NCI-H748 (cell line): ENCODE measurements at regions not wholly inside any gene's neighbourhood (a gene's known extent, or its start where the extent isn't known, plus 50 kb on each side); places are given as distances from the start of the nearest gene placed in this dataset.
A peak's percentile ranks its signal among the peaks of the same experiment; 100 is the strongest.

ENCODE experiments used
- DNase-seq: peaks from one replicate; lab custom pipeline; 2025; ENCODE audit not compliant: unreplicated experiment; lab: John Stamatoyannopoulos, UW

DNA sequence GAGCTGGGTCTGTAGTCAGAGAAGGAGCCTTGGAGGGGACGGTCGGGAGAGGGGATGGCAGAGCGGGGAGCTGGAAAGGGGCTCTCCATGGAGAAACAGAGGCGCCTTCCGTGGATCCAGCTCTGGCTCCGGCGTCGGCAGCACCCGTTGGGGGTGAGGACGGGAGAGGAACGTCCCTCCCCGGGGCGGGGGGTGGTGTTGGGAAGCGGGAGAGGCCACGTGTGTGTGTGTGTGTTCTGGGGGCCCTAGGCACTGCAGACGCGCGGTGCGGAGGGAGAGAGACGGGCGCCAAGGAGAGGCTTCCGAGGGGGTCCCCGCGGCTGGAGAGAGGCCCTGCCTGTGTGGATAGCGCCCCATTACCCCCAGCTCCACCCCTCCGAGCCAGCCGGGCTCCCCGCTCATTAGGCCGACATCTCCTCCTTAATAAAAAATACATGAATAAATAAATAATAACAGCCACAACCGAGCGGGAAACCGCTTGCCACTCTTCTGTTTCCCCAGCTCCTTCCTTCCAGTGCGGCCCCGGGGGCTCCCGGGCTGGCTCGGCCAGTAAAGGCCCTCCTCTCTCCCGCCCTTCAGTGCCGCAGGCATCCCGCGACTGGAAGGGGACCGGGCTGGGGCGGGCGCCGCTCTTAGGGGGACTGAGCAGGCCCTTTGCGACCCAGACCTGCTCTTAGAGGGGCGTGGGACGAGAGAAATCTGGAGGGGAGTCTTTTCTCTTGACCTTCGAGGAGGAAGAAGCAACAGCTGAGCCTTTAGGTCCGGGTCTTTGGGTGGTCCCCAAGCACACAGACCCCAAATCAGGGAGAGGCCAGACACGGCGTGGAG lies 71.3 kb upstream of the ARAP3 start:
- no peak for DNase-seq

DNA sequence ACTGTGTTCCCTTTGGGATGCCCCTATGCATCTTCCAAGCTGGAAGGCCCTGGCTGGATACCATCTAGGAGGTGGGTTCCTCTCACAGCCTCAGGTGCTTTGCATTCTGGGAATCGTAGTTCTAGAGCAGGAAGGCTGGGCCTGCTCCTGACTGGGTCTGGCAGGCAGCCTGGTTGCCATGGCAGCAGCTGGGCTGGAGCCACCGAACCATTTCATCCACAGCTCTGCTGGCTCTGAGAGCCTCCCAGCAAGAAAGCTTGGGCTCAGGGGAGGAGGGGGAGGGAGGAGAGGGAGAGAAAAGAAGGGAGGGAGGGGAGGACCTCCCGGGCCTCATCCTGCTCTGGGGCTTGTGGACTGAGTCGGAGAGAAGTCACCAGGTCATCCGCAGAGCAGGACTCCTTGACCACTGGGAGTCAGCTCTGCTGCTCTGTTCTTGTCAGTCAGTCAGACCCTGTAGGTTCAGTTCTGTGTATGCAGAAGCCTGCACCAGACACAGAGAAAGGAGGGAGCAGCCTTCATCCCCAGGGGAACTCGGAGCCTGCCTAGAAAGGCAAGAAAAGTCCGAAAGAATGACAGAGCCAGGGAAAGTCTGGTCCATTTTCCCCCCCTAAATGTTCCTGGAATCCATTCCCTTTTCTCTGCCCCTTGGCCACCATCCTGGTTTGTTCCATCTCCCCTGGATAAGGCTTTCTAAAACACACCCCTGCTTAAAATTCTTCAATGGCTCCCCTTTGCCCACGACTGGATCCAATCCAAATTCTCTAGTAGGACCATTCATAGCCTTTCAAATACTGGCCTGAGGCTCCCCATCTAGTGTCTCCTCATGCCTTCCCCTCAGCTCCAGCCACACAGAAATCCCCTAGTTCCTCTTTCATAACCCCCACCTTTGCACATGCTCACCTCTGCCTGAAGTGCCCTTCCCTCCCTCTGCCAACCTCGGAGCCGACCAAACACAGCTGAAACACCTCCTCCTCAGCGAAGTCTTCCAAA lies 65.4 kb upstream of the ARAP3 start:
- peak; percentile 92 for DNase-seq

DNA sequence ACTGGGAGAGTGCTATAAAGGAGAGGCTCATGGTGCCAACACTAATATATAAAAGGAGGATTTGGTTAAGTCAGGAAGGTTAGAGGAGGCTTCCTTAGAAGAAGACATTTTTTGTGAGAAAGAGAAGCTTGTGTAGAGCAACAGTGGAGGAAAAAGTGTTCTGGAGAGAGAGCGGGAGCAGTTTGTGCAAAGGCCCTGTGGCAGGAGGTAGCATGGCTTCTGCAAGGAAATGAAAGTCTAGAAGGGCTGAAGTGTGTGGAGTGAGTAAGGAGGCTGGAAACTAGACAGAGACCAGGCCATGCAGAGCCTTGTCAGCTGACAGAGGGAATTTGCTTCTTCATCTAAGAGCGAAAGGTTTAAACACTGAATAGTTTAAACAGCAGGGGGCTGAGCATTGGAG lies 64.4 kb upstream of the ARAP3 start:
- DNase-seq = no peak

DNA sequence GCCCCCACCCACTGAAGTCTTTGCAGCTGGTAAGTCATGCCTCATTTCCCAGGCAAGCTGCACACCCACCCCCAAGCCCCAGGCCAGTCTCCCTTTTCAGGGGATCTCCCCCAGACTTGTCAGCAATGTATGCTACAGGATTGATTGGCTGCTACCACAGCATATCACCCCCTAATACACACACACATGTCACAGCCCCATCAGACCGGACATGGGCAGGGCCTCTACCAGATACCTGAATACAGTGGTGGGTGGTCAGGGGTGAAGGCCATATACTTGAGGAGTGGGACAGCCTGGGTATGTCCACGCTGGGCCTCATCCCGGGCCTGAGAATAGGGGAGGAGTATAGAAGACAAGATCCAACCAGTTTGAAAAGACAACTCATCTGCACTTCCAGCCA lies 63.4 kb upstream of the ARAP3 start:
- DNase-seq = no peak

DNA sequence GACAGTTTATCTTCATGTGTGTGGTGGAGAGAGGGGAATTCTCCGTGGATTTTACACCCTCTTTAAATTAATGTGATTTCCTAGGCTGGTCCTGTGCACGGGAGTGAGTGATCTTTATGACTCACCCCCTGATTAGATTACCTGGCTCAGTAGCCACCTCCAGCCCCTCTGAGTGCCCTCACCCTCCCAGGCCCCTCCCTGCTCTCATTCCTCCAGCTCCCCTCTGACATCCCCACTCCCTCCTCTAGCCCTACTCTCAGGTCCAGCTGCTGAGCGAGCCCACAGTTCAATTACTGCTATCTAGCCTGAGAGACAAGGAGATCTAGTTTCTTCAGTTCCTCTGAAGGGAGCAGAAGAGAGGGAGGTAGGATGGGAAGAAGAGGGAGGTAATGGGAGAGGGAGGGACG lies 61.8 kb upstream of the ARAP3 start:
- peak; percentile 78 for DNase-seq

DNA sequence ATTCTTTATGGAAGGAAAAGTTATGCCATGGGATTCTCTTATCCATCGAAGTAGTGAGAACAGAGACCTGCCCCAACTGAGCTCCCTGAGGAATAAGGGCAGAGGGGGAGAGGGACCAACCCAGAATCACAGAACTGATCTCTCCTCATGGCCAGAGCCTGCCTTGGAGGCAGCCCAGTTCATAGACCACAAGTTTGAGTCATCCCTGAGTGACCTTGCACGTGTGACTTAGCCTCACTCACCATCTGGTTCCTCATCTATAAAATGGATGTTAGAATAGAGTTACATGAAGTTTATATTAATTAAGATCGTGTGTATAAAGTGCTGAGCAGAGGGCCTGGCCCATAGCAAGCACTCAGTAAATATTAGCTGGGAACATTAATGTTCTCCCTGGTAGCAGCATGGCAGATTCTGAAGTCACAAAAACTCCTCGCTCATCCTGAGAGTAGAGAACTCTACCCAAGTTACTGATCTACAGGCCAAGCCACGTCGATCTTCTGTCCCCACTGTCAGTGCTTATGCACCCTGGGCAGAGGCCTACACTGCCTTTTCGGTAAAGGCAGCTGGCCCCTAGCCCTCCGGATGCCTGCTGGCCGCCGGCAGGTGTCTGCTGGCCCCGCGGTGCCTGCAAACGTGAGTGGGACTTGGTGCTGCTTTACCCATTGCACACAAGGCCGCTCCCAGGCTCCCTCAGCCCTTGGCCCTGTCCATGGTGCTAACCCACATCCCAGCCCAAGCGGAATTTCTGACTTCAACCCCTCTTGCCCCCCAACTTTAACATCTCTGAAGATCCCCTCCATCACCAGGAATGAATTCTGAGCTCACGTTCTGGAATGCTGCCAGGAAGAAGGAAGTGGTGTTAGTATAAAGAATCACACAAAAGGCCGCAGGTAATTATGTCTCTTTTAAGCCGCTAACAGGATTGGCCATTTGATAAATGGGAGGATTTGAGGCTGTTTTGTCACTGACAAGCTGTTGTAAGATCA lies 61.1 kb upstream of the ARAP3 start:
- DNase-seq = peak; percentile 81

DNA sequence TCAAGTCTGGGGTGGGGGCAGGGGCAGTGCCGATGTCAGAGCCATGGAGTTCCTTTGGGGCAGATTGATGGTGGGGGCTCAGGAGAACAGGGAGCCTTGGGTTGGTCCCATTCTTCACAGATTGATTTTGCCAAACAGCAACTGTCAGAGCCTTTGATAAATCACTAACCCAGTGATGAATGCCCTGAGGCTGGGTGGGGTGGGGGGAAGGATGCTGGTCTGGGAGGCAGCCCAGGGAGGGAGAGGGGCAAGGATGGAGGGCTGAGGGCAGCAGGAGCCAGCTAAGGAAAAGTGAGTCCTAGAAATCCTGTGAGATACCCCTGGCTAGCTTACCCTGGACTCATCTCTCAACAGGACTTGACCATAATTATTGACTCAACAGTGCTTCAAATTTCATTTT lies 60.1 kb upstream of the ARAP3 start:
- no peak for DNase-seq

DNA sequence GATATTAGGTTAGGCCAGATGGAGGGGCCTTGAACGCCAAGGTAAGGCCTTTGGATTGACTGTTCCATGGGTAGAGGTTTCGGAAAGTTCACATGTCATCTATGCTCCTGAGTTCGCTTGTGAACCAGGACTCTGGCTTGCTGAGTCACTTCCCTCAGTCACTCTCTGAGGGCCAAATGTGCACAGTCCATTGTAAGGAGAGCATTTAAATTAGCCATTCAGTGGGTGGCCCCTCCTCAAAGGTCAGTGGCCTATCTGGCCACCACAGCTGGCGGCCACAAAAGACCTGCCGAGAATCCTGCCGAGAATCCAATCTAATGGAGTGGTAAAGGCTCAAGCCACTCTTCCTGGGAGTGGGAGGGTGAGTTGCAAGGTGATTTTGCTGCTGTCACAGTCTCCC lies 58.9 kb upstream of the ARAP3 start:
- no peak for DNase-seq

DNA sequence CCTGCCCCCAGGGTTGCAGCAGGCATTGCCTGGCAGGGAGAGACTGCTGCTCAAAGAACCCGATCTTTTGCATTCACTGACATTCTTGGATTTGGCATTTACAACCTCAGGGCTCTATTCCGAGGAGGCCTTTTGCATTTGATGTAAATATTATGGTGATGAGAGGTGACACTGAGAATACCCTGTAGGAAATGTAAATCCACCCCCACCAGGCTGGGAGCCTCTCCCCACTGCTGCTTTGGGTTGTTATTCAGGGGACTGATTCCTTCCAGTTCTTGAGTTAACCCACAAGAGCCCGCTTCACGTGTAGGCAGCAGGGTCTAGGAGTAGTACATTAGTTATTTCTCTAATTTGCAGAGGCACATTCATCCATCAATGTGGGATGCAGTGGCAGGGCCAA lies 55.5 kb upstream of the ARAP3 start:
- no peak for DNase-seq

DNA sequence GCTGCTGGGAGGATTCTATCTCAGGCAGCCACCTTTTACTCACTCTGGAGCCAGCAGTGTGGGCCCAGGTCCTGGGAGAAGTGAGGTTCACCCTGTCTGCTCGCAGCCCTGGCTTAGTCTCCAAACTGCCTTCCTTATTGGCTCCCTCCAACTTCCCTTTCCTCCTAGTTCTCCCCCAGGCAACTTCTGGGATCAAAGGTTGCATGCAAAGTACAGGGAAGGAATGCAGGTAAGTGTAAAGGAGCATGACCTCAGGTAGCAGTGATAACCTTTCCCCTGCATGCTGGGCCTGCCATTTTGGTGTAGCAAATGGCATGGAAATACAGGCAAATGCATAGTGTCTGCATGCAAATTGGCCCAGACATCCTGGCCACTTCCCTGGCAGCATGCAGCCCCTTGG lies 53.8 kb upstream of the ARAP3 start:
- no peak for DNase-seq

DNA sequence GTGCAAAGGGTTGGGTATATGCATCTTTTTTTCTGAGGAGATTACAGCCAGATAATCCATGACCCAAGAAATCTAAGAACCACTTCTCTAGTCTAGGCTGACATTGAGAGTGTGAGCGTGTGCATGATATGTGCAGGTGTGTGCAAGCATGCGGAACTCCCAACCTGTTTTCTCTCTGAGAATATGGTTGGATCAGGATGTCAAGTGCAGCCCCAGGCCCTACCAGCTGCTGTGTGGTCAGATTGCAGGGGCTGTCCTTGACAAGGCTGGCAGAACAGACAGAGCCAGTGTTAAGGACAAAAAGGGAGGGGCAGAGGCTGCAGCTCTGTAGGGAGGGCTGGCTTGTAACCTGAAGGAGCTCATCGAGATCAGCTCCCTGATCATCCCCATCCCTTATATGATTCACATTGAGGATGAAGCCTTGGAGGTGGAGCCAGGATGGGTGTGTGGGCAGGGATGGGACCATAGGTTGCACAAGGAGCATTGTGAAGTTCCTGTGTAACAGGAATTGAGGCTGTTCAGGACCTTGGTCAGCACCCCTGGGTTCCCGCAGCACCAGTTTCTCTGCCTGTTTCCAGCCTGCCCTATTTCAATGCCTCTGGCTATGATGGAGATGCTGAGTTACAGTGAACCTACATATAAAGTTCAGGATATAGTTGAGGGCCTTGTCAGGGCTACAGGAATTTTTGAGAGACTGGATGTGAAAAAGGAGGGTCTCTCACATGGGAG lies 52.6 kb upstream of the ARAP3 start:
- DNase-seq = no peak

DNA sequence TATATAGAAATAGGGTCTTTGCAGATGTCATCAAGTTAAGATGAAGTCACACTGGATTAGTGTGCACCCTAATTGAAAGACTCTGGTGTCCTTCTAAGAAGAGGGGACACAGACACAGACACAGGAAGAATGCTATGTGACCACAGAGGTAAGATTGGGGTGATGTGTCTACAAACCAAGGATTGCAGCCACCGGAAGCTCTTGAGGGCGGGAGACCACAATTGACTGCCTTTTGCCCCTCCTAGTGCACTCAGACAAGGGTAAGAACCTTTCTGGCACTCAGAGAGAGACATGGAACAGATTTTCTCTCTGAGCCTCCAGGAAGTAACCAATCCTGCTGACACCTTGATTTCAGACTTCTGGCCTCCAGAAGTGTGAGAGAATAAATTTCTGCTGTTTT lies 51.2 kb upstream of the ARAP3 start:
- DNase-seq = no peak

DNA sequence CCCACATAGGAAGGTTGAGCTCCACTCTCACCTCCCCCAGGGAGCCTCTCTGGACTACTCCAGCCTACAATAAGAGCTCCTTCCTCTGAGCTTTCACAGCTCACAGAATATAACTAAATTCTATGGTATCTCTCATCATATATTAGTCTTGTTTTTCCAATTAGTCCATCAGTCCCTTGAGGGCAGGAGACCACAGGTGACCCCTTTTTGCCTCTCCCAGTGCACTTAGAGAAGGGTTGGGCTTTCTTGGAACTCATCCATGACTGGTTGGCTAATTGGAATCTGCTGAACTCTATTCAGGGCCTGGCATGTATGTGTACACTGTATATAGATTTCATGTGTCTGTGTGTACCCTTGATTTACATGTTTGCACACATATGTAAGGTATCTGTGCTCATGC lies 50.4 kb upstream of the ARAP3 start:
- DNase-seq = peak; percentile 45
